GM19372 (cell line): ENCODE measurements at regions not wholly inside any gene's neighbourhood (a gene's known extent, or its start where the extent isn't known, plus 50 kb on each side); places are given as distances from the start of the nearest gene placed in this dataset.

ENCODE experiments used
- ATAC-seq: cut with Tn5 transposase; IDR thresholded peaks from one replicate; pipeline ENCODE4 v1.9.1; 2021; ENCODE audit warnings: mild to moderate bottlenecking, low read depth, moderate library complexity; ENCODE audit not compliant: unreplicated experiment

DNA sequence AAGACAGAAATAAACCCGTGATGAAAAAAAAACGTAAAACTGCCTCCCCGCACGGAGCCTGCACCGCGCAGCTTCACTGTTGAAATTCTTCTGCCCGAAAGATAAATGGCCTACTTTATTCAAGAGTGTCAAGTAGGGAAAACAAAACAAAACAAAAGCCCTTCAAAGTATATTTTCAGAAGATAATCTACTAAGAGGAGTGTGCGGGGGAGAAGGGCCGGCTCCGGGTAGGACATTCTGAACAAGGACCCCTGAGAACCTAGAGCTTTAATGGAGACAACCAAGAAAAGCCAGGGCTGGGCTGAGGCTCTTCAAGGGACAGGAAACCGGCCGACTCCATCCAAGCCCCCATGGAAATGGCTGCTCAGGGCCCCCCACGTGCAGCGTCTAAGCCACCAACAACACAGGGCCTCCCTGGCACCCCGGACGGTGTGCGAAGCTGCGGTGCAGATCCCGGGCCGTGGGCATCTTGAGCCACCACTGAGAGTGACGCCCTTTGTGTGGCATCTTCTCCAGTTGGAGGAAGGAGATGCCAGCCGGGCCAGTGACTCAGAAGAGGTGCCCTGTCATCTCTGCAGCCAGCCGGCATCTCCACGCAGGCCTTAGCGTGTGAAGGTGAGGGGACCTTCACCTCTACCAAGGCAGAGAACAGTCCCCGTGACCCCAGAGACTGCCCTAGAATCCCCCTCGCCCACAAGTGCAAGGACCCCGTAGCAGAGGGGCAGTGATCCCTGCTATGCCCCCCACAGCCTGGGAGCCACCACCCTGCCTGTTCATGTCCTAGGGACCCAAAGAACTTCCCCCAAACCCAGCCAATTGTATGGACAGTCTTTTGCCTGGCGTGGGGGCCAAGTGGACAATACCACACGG, 250.8 kb downstream of the C16orf95 start:
- no peak for ATAC-seq

DNA sequence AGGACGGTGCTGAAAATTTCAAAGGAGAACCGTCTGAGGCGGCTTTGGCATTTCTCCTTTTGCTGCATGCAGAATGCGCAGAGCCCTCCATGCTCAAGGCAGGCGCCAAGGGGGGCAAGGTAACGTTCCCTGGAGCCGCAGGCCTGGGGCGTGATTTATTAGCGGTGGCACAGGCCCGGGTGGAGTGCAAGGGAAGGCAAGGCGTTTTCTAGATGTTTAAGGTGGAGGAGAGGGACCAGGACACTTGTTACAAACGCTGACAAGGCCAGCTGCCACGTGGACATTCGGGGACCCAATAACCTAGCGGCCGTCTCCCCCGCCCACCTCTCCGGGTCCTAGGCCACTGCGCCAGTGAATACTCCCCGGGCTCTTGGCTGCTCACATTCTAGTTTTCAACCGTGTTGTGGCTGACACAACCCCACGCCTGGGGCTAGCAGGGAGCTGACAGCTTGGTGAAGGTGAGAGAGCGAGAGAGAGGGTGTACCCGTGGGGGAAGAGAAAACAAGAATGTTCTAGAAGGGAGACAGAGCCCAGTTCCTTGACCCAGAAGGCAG, 250.1 kb downstream of the C16orf95 start:
- ATAC-seq: no peak

DNA sequence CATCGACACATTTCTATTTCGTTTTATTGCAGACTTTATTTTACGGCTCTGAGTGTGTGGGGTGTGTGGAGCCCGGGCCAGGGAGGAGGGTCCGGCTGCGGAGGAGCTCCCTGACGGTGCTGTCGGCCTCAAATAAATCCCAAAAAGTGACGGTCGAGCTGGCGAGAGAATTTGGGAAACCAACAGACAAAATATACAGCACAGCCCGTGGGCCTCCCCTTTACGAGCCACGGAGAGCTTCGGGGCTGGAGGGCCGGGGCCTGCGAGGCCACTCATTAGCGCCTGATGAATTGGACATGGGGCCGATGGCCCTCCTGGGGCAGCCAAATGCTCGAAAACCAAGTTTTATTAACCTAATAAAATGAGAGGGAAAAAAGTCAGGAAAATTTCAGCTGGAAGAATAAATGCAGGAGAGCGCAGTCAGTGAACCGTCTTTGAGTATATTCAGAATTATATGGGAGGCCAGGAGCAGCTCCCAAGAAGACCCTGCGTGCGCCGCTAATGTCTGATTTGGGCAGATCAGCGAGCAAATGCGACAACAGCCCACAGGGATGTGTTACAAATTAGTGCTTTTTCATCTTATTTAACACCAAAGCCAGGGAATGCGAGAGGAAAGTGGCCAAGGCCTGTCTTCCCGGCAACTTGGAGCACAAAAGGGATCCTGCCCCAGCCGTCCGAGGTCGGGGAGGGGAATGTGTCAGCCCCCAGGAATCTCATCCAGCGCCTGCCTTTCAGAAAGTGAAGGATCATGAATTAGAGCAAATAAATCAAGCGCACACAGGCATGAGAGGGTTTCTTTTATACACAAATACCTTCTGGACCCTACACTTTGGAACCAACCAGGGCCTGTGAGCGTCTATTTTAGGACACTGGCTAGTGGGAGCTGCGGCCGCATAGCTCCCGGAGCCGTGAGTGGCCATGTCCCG, 249.1 kb downstream of the C16orf95 start:
- no peak for ATAC-seq

DNA sequence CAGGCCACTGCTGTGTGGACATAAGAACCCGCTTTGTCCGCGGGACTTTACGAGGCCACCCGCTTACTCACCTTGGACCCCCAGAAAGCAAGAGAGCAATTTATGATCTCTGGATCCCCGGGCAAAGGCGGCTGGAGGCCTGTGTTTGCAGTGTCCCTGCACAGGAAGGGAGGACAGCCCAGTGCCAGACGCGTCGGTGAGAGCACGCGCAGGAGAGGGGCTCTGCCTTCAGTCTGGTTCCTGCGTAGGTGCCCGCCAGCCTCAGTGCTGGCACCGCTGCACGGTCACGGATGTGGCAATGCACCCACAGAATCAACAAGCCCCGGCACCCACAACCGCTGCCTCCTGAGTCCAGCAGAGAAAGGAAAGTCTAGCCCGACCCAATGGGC, 248.4 kb downstream of the C16orf95 start:
- no peak for ATAC-seq

DNA sequence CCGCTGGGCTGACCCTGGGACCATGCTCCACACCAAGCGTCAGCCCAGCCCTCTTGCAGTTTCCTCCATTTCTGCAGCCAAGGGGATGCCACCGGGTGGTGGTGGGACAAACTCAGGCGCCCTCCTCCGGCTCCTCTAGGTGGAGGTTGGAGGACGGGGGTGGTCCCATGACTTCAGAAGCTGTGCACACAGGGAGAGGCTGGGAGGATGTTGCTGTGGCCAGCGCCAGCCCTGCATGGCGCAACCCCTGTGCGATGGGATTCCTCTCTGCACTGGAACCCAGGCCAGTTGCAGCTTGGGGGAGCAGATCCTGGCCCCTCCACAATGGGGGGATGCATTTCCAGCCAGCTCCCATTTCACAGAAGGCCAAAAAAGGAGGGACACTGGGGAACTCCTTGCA, 246.5 kb downstream of the C16orf95 start:
- ATAC-seq: no peak

DNA sequence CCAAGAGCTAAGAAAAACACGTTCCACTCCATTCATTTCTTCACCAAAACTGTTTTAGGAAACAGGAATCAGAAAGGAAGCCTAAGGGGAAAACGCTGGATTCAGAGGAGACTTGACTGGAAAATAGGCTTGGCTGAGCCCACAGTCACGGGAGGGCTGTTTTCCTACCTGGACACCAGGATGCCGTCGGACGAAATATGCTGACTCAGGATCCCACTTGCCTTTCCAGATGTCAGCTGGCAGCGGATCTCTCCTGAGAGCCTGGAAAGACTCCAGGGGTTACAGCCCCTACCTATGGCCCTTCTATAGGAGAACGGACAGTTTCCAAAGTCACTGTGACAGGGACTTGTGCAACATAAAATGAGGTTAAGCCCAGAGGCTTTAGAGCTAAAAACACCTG, 245.1 kb downstream of the C16orf95 start:
- no peak for ATAC-seq

DNA sequence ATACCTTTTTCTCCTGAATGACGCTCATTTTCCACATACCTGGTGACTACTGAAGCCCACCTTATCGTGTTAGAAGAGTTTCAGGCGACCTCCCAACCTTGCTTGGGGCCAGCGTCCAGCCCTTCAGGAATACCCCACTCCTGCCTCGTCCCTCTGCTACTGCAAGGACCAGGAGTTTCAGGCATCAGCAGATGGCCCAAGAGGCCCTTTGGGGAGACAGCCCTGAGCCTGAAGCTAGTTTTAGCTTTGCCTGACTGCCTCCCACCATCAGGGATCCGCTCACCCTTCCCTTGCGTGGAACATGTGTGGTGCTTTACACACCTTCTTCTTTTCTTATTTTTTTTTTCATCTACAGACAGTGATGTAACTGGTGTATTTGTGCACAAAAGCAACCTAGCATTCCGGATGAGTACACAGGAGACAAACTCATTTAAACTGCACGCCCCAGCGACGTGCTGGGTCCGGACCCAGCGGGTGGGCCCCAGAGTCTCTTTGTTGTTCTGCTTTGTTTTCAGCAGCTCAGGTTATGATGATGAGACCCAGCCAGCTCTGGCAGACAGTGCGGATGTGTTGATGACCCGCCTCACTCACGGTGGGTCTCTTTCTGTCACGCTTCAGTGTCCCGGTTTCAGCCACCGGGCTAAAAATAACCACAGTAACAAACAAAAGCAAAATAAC, 242.4 kb downstream of the C16orf95 start:
- ATAC-seq: no peak

DNA sequence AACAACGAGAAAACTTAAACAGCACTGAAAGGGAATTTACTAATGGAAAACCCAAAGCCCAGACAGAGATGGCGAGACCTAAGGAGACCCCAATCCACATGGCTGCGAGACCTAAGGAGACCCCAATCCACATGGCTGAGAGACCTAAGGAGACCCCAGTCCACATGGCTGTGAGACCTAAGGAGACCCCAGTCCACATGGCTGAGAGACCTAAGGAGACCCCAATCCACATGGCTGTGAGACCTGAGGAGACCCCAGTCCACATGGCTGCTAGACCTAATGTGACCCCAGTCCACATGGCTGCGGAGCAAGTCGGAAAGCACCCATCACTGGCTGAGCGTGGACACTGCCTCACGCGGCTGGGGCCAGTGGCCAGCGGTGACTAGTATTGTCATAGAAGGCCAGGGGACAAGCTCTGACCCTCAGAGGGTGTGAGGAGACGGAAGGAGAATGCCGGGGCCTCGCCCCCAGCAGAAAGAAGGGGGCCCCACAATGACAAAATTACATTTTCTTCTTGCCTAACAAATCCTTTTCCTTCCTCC, 241.8 kb downstream of the C16orf95 start:
- no peak for ATAC-seq

DNA sequence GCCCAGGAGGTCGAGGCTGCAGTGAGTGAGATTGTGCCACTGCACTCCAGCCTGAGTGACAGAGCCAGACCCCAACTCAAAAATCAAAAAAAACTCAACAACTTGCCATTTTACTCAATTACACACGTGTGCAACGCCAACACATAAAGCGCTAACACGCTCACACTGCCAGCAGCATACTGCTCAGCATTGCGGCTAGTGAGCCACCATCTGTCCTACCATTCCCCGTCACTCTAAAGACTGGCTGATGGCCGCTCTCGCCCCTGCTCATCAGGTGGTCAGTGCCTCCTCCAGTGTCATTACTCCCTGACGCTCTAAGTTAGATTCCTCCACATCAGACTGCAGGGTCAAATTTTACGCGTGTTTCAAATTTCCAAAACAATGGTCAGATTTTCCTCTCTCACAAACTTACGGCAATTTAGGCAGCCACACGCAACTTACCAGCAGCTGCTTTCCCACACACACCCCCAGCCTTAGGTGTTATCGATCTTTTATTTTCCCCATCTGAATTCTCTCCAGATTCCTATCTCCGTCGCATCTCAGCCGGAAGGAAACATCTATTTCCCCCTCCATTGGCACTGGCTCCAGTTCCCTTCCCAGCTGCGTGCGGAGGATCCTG, 240.8 kb downstream of the C16orf95 start:
- ATAC-seq: no peak

DNA sequence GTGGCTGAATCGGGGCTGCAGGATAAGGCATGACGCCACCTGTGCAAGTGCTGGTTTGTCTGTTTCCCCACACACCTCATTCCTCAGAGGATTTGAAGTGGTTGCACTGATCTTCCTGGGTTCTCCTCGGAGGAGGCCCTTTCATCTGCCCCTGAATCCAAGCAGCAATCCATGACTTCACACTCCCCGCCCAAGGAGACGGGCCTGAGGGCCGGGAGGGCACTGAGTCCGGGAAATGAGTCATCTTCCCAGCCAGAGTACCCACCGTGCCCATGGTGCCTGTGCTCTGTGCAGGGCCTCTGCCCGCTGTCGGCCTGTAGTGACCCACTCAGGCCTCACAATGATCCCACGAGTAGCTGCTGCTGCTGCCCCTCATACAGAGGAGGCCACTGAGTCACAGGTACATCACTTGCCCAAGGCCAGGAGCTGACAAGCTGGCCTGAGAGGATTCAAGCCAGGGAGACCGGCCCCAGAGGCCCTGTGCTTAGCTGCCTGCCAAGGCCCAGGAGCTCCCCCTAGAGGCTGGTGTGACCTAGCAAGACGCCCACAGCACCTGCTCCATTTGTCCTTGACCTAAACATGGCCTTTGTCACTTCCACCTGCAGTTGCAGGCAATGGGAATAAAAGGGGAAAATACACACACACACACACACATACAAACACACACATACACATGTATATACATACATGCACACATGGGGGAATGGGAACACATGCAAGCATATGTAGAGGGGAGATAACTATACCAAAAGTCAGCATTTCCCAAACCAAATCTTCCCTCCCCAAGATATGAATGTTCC, 240.0 kb downstream of the C16orf95 start:
- no peak for ATAC-seq

DNA sequence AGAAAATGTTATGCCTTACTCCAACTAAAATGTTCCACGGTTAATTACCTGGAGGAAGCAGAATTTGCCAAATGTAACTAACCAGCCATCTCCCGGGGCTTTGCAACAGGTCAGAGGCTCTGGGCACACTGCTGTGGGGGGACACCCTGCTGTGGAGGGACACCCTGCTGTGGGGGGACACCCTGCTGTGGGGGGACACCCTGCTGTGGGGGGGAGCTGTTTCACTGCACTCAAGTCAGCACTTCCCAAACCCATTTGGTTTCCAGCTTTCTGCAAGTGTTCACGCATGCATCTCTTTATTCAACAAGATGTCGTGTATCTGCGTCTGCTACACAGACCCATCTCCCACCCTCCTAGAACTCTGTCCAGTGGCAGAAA, 239.5 kb downstream of the C16orf95 start:
- ATAC-seq: no peak

DNA sequence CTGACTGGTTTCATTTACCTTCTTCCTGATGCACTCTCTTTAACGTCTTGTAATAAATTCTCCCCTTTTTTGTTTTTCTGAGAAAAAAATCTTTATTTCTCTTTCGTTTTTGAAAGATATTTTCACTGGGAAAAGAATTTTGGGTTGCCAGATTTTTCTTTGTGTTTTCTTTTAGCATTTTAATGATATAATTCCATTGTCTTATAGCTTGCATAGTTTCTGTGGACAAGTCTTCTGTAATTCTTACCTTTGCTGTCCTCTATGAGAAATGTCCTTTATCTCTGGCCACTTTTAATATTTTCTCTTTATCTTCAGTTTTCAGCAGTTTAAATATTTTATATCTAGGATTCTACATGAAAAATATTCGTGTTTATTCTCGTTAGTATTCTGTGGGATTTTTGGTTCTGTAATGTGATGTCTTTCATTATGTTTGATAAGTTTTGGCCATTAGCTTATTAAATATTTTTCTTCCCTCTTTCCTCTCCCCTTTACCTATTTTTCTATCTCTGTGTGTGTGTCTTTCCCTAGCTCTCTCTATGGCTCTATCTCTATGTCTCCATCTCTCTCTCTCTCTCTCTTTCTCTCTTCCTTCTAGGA, 236.5 kb downstream of the C16orf95 start:
- ATAC-seq: no peak

DNA sequence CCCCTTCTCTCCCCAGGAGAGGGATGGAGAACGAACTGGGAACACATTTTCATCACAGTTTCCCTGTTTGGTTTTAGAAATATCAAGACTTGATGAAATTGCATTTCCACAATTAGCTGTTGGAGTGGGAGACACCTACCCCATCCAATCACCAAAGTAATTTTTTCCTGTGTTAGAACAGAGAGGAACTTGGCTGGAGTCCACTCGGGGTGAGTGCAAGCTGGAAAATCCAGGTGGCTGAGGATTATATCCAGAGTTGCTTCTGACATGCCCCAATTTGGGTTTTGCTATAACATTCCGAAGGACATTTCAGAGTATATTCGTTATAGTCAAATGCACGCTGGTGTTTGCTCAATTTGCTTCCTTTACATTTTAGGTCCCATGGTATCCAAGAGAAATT, 231.8 kb downstream of the C16orf95 start:
- ATAC-seq: no peak

DNA sequence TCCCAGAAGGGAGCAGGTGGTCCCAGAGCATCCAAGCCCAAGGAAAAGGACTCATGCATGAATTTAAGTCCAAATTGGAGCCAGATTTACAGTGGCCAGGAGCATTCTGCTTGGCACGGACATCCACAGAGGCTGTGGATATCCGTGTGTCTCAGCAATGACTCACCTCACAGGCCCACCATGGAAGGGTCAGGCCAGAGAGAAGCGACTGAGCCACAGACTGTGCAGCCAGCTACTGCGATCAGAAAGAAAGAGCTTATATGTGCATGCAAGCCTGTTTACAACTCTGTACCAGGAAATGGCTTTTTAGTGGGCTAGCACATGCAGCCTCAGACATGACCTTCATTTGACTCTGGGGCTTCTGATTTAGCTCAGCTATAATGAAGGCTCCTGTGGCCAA, 231.0 kb downstream of the C16orf95 start:
- no peak for ATAC-seq

DNA sequence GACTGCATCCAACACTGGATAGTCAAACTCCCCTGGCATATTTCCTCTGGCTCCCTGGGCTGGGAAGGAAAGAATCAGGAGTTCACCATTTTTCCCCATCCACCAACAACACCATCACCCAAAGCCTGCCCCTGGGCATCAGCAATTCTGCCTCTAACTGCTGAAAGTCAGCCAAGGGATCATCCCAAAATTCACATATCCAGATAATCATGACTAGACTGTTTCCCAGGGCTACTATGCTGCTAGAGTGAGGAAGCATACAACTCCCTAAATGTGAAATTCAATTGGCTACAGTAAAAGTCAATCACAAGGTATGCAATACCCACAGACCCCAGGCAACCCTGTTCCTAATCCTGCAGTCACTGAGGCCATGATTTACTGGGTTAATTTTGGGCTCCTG, 230.6 kb downstream of the C16orf95 start:
- no peak for ATAC-seq

DNA sequence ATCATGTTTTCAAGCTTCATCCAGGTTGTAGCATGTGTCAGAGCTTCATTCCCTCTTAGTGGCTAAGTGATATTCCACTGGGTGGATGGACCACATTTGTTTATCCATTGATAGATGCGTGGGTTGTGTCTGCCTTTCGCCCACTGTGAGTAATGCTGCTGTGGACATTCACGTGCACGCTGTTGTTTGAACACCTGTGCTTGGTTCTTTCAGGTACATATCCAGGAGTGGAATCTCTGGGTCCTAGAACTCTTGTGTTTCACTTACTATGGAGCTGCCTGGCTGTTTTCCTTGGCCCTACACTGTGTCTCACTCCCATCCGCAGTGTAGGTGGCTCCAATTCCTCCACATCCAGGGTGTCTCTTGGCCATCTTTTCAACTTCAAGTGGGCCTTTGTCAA, 224.2 kb downstream of the C16orf95 start:
- no peak for ATAC-seq

DNA sequence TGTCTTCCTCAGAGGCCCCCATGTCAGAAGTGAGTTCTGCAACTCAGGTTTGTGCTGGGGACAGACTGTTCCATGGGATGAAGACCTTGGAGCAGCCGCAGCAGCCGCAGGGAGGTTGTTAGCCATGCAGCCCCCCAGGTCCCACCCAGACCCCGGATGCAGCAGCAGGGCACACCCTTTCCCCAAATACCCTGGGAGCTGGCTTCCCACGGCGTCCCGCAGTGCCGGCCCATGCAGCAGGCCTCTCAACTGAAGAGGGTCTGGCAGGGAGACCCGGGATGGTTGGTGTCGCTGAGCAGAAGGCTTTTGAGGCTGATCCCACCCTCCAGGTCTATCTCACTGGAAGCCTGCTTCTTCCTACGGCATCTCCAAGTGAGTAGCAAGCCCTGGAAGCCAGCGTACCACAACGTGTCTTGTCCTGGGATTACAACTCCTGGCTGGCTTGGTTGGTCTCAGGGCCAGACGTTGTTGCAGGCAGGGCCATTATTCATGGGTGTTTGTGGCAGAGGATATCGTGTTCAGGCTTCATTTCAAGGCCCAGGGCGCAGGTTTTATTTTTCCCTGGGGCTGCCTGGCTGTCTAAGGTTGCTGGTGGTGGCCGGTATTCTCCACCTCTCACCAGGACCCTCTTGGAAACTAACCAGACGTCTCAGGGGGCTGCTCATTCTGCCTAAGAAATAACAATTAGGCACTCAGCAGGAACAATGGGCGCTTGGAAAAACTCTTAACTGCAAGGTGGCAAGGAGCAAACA, 223.2 kb downstream of the C16orf95 start:
- ATAC-seq: no peak

DNA sequence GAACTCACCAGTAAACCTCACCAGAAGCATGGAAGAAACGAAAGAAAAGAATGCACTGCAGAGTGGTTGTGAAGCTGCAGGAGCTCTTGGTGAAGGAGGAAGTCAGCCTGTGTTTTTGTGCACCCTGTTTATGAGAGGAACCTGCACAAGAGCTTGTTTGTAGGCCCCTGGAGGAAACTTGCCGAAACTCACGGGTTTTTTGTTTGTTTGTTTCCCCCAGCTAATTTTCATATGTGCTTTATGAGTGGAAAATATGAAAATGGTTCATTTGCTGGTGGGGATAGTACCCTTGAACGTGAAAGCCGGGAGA, 222.7 kb downstream of the C16orf95 start:
- no peak for ATAC-seq
